Dedifferentiated amniotic fluid mesenchymal stem cell (primary cell): ENCODE measurements at regions not wholly inside any gene's neighbourhood (a gene's known extent, or its start where the extent isn't known, plus 50 kb on each side); places are given as distances from the start of the nearest gene placed in this dataset.

Experiments used
- DNase-seq: peaks from one replicate; pipeline ENCODE4 v3.0.0-alpha.2; 2016; ENCODE audit errors: extremely low spot score

DNA sequence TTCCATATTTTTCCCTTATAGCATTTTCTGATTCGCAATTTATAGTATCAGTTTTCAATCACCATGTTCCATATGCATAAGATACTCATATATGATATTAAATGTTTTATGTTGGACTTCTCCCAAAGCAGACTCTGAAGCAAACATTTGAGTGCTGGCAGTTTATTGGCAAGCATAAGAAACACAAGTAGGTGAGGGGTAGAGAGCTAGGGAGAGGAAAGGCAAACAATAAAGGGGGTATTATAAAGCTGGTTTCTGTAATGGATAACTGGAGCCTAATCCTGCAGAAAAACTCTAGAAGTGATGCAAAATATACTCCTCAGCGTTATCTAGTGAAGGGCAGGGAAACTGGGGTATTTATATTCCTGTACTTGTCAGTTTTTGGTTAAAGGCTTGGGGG is 491.5 kb upstream of the TGFBR2 start:
- DNase-seq: no peak

DNA sequence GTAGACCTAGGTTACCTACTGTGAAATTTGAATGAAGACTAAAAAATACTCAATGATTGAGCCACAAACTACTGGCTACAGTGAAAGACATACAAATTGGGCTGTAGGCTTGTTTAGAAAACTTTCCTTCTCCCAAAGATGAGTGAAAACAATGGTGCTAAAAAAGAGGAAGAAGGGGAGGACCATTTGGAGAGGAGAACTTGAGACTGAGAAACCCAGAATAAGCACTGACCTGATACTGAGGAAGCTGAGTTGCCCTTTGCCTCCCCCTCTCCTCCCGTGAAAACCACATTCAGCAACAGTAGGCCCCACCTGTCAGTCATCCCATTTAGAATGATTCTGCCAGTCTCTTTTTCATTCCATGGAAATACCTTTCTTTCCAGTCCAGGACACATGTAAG is 484.0 kb upstream of the TGFBR2 start:
- no peak for DNase-seq

DNA sequence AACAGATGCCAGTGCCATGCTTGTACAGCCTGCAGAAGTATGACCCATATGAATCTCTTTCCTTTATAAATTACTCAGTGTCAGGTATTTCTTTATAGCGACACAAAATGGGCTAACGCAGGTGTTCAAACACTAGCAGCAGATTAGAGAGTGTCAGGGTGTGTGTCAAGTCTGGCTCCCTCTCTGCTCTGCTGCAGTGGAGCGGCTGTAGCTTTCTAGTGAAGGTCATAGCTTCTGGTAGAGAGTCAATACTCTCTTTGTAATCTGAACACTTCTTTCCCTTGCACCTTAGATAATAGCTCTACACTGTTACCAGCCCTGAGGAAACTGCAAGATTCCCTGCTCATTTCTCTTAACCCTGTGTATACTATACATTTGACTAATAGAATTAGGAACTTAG is 483.2 kb upstream of the TGFBR2 start:
- no peak for DNase-seq

DNA sequence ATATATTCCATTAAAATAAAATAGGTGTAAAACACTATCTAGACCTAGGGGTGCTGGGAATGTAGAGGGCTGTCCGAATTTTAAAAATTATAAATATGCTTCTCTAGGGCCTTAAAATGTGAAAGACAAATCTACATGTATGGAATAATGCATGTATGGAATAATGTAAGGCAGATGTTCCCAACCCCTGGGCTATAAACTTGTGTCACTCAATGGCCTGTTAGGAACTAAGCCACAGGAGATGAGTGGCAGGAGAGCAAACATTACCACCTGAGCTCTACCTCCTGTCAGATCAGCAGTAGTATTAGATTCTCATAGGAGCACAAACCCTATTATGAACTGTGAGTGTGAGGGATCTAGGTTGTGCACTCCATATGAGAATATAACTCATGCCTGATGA is 482.6 kb upstream of the TGFBR2 start:
- no peak for DNase-seq

DNA sequence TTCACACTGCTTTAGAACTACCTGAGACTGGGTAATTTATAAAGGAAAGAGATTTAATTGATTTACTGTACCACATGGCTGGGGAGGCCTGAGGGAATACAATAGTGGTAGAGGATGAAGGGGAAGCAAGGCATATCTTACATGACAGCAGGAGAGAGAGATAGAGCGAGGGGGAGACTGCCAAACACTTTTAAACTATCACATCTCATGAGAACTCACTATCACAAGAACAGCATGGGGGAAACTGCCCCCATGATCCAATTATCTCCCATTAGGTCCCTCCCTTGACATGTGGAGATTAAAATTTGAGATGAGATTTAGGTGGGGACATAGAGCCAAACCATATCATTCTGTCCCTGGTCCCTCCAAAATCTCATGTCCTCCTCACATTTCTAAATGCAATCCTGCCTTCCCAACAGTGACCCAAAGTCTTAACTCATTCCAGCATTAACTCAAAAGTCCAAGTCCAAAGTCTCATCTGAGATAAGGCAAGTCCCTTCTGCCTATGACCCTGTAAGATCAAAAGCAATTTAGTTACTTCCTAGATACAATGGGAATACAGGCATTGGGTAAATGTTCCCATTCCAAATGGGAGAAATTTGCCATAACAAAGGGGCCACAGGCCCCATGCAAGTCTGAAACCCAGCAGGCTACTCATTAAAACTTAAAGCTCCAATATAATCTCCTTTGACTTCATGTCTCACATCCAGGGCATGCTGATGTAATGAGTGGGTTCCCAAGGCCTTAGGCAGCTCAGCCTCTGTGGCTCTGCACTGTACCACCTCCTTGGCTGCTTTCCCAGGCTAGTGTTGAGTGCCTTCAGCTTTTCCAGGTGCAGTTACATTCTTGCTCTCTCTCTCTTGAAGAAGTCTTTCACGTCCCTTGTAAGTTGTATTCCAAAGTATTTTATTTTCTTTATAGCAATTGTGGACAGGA is 481.7 kb upstream of the TGFBR2 start:
- no peak for DNase-seq

DNA sequence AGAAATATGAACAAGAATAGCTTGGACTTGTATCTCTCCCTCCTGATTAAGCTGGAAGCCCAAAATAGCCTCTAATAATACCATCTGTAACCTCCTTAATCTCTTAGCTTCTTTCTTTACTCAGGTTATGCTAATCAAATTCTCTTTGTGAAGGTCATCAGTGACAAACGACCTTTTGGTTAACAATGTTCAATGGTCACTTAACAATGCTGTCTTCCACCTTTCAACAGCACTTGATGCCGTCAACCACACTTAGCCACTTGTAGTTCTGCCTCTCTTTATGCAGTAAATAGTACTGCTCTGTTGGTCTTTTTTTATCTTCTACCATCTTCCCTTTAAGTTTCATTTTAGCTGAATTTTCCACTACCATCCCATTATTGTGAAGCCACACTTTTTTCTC is 476.6 kb upstream of the TGFBR2 start:
- no peak for DNase-seq

DNA sequence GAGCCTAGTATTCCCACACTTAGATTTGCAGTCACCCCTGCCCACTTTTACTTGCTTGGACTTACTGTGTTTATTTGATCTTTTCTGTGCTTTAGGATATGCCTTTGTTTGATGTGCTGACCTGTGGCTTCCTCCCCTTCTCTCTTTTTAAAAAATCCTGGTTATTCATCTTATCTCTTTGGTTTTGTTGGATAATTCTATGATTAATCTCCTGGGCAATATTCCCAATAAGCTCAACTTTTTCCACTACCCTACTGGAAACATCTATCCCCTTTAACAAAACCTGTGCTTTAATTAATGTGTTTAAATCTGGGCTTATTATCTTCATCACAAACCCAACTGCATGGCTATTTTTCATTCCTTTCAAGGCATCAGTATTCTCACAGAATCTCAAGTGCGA is 476.0 kb upstream of the TGFBR2 start:
- no peak for DNase-seq

DNA sequence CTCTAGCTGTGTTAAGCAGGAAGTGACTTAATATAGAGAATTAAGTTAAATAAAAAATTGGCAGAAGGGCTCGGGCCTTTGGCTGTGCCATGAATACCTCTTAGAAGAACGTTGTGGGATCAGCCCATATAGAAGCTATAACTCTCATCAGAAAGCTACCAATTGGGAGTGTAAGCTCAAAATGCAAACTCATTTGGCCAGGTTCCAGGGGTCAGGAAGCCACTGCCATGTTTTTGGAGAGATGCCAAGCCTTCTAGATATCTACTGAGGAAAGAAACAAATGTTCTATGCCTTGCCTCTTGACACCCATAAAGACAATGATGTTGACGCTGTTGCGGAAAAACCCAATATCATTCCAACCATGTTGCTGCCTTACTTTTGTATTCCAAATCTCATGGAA is 475.2 kb upstream of the TGFBR2 start:
- no peak for DNase-seq

DNA sequence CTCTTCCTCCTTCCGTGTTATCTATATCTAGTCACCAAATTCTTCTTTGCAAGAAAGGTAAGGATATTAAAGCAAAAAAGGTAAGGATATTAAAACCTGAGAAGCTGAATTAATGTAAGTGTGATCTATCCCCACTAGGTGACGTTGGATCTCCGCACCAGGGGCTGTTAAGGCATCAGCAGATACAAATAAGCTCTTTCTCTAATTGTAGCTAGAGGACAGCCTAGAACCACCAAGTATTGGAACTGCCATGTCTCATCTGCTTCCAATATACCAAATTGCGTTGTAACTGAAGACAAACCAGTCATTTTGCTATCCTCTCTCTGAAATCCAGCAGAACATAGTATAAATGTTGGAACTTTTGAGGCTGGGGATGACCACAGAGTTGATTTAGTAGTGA is 471.2 kb upstream of the TGFBR2 start:
- no peak for DNase-seq

DNA sequence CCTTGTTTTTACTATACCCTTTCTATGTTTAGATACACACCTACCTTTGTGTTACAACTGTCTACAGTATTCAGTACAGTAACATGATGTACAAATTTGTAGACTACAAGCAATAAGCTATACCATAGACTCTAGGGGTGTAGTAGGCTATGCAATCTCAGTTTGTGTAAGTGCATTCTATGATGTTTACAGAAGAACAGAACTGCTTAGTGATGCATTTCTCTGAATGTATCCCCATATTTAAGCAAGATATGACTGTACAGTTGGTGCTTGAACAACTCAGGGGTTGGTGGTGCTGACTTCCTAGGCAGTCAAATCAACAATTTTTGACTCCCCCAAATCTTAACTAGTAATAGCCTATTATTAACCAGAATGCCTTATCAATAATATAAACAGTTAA is 467.1 kb upstream of the TGFBR2 start:
- no peak for DNase-seq

DNA sequence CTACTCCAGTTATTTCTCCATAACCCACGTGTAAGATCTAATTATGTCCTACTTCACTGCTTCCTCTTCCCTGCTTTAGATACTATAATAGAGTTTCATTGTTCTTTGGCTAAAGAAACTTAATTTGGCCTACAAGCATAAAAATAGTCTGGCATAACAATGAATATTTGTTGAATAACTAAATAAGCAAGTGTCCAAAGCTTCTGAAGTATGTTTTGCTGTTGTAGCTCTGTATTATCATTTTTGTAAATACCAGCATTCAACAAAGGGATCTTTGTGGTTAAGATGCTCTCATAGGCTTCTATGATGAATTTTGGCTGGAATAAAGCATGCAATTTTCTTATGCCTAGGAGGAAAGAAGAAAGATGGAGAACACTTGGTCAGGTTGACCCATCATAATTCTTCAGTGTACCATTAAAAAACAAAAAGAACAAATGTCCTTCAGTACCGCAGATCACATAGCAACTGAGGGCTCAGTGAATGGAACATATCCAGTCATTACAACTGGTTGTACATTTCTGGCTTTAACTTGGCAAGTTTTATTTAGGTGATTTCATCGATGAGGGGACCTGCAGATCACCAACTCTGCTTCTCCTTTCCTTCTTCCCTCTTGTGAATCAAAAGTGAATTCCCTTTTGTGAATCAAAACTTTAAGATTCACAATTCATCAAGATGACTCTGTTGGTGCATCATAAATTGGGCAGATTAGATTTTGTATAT is 465.9 kb upstream of the TGFBR2 start:
- no peak for DNase-seq

DNA sequence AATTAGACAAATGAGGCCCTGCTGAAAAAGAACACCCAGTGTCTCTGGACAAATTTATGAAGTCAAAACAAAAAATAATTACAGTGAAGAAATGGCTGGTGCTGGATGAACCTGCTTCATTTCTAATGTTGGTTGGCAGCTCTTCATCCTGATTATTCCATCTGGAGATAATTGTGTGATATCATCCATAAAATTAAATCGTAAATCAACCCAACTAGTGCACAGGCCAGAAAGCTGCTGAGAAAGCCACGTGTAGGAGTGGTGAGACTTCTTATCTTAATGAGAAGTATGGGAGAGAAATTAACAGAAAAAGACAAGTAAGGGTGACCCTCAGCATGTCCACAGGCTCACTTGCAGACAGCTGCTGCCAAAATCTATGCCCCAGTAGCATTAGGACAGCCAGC is 465.2 kb upstream of the TGFBR2 start:
- no peak for DNase-seq

DNA sequence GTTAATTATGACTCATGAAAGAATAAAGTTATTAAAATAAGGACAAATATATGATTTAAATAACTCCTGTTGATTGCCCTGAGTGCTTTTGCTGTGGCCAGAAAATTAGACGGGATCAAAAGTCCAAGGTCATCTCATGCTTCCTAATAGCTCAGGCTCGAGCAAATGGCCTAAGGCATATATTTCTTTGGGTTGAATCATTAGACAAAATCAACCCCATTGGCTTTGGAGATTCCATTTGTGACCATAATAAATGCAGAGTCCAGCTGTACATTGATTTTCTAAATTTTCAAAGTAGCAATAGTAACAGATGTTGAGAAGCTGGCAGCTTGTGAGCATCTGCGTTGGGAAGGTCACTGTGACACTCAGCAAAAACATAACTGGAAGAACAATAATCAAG is 464.5 kb upstream of the TGFBR2 start:
- DNase-seq: no peak

DNA sequence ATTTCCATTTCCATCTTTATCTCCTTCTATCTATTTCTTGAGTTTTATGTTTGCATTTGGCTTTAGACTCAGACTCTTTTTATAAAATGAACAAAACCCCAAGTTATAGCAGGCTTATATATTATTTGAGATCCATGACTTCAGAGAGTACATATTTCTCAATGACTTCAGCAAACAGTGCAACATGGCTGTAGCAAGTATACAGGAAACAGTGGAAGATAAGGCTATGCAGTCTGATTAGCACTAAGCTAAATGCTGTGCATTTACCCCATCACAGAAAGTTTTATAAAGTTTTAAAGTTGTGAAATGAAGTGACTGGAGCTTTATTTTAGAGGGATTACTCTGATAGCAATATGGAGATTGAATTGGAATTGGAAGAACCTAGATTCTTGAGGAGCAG is 463.5 kb upstream of the TGFBR2 start:
- DNase-seq: no peak

DNA sequence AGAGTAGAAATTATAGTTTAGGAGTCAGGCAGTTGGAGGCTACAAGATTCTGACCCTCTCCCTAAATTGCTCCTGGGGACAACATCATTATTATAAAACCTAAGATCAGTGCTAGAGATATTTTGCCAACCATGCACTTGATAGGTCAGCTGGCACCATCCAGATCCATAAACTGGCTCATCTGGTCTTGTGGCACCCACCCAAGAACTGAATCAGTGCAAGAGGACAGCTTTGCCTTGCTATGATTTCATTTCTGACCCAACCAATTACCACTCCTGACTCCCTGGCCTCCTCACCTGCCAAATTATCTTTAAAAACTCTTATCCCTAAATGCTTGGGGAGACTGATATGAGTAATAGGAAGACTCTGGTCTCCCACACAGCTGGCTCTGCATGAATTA is 461.1 kb upstream of the TGFBR2 start:
- no peak for DNase-seq

DNA sequence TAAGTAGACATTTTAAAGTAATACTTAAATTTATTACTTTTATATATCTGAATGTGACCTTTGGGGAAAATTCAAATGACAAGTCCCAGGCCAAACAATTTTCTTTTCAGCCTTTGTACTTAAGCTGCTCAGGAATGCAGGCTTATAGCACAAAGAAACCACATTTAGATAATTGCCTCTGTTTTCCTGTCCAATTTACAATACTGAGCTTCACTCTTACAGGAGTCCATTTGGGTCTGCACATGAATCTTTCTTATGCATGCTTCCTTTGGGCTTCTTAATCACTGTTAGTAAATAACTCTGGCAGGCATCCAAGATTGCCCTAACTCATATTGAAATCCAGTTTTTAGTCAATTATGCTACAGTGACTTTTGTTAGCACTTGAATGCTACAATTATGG is 459.4 kb upstream of the TGFBR2 start:
- no peak for DNase-seq

DNA sequence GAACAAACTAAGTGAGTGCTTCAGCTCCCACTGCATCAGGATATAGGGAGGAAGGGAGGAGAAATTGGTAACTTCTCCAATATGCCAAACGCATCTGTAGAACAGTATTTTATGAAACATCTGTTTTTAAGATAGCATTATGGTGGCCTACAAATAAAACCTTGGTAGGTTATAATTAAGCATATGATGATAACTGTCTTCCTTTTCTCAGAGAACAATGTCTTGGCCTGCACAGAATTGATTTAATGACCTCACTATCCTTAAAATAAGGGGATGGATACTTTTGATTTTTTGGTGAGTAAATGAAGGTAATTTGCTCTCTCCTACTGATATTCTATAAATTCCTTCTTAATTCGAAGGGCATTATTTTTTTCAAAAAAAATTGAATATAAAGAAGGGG is 451.5 kb upstream of the TGFBR2 start:
- DNase-seq: no peak

DNA sequence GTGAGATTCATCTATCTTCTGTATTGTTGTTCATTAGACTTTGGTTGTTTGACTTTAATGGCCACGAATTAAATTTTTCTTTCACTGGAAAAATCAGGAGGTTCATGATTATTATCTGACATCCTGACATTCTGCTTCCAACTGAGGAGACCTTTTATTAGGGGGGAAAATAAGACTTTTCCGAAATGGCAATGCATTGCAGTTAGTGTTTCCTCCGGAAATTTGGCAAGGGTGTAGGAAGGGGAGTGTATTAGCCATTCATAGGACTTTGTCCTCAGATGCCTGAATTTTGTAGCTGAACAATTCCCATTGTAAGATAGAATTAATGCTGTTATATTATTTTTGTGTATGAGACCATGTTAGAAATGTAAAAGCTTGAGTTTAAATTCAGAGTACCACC is 450.6 kb upstream of the TGFBR2 start:
- DNase-seq: no peak

DNA sequence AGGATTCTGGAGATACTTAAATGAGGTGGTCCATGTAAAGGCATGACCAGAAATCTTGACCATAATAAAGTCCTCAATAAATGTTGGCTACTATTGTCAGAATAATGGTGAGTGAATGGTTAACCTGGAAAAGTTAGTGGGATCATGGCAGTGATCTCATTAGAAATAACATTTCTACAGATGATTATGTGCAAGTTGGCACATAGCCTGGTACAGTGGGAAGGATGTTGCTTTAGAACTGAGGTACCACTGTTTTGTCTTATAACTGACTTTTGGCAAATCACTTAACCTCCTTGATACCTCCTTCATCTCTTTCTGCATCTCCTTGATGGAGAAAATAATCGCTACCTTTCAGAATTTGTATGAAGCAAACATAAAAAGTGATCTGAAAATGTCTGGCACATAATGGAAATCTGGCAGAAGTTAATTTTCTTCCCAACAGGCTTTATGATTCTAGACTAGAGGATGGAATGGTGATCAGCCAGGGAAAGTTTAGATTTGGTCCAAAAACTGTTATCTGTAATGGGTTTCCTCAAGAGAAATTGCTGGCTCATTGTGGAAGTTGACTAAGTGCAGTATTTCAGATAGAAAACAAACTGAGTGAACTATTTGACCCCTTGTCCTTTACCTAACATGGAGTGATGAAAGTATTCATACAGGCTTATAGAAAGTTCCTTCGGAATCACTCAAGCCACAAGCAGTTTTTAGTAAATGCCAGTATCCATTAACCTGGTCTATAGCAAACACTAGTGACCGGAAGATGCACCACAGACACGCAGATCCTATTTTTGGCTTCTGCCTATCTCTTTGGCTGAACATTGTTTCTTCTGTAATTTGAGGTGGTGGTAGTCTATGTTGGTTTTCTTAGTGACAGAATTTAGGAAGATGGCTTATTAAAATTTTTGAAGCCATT is 449.6 kb upstream of the TGFBR2 start:
- DNase-seq: no peak

DNA sequence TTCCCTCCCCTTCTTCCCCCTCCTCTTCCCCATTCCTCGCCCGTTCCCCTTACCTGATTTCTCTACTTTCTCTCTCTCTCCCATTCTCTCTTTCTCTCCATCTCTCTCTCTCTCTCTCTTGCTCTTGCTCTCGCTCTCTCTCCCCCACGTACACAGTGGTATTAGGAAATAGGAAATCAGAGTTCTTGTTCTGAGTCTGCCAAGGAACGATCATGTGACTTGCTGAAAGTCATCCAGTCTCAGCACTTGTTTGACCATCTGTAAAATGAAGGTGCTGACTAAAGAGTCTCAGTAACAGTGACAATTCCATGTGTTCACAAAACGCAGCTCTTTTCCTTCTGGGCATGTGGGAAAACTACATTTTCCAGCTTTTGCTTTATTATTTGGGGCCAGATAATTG is 445.0 kb upstream of the TGFBR2 start:
- DNase-seq: no peak

DNA sequence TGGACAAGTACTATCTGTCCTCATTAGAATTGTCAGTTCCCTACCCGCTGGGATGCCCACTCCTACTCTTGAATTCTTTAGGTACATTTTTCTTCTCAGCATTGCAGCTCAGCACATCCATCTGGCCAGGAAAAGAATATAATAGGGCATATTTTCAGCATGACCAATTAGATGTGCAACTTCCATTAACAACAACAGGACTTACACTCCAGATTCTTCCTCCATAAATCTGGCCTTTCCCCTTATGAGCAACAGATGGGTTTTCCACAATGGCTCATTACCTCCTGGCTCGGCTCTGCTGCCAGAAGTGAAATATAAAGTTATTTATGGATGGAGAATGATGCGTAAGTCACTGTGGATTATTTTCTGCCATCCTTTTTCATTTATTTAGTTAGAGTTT is 443.8 kb upstream of the TGFBR2 start:
- DNase-seq: peak; percentile 59

DNA sequence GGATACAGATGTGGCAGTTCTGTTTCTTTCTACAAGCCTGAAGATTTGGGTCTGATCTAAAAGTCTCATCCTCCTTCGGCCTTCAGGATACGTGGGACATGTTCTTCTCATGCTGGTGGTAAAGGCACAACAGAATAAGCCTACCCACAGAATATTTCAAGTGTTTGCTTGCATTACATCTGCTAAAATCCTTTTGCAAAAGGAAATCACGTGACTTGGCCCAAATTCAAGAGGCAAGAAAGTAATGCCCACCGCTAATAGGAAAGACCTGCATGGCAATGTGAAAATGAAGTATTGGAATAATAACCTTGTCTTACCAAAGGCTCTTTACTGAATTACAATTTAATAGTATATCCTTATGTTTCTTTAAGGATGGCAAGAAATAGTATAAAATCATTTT is 439.9 kb upstream of the TGFBR2 start:
- DNase-seq: no peak
